GM23338 (cell line): ENCODE measurements at regions not wholly inside any gene's neighbourhood (a gene's known extent, or its start where the extent isn't known, plus 50 kb on each side); places are given as distances from the start of the nearest gene placed in this dataset.

Source experiments
- EZH2 ChIP-seq: fragments of 200-600 bp; sonication (generic); IDR thresholded peaks from one replicate; pipeline ENCODE4 v1.8.0; 2017; ENCODE audit warnings: antibody characterized with exemption, mild to moderate bottlenecking, low read depth; ENCODE audit not compliant: unreplicated experiment
- EZH2phosphoT487 ChIP-seq: fragments of 200-600 bp; sonication (generic); IDR thresholded peaks from one replicate; pipeline ENCODE4 v1.8.1; 2018; ENCODE audit warnings: antibody characterized with exemption; ENCODE audit not compliant: unreplicated experiment
- POLR2AphosphoS5 ChIP-seq: IDR thresholded peaks from 2 replicates; pipeline ENCODE4 v1.6.1; 2016; ENCODE audit warnings: antibody characterized with exemption, low read depth
- TF ChIP-seq, protein P1 (sequence below), 2 experiments: fragments of 200-600 bp in 1 of 2; sonication (generic) in 1 of 2; conservative IDR thresholded peaks; 2 replicates each; pipeline versions ENCODE4 v1.5.1 to v1.6.1; 2016 to 2017; ENCODE audit warnings: antibody characterized with exemption in 2 of 2, low read depth in 2 of 2, mild to moderate bottlenecking in 2 of 2, moderate library complexity in 1 of 2
- TF ChIP-seq, protein P2 (sequence below): IDR thresholded peaks from 2 replicates; pipeline ENCODE4 v1.6.1; 2016; ENCODE audit warnings: antibody characterized with exemption
- TF ChIP-seq, protein P3 (sequence below): IDR thresholded peaks from one replicate; pipeline ENCODE4 v1.6.1; 2018; ENCODE audit warnings: antibody characterized with exemption; ENCODE audit not compliant: unreplicated experiment

DNA sequence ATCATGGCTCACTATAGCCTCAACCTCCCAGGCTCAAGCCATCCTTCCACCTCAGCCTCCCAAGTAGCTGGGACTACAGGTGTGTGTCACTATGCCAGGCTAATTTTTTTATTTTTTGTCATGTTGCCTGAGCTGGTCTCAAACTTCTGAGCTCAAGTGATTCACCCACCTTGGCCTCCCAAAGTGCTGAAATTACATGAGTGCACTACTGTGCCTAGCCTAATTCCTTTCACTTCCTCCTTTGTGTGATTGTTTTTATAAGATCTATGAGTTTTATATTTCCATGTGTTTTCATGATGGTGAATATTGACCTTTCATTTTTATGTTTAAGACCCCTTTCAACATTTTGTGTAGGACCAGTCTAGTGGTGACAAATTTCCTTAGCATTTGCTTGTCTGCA, 55.2 kb upstream of the IL12B start:
- TF ChIP-seq POLR2AphosphoS5 (no peak), EZH2 (no peak), EZH2phosphoT487 (no peak)
- TF ChIP-seq, protein P1, sequence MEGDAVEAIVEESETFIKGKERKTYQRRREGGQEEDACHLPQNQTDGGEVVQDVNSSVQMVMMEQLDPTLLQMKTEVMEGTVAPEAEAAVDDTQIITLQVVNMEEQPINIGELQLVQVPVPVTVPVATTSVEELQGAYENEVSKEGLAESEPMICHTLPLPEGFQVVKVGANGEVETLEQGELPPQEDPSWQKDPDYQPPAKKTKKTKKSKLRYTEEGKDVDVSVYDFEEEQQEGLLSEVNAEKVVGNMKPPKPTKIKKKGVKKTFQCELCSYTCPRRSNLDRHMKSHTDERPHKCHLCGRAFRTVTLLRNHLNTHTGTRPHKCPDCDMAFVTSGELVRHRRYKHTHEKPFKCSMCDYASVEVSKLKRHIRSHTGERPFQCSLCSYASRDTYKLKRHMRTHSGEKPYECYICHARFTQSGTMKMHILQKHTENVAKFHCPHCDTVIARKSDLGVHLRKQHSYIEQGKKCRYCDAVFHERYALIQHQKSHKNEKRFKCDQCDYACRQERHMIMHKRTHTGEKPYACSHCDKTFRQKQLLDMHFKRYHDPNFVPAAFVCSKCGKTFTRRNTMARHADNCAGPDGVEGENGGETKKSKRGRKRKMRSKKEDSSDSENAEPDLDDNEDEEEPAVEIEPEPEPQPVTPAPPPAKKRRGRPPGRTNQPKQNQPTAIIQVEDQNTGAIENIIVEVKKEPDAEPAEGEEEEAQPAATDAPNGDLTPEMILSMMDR (conservative IDR thresholded peaks at IDR 0.05; ENCODE audit: low read depth in 2 of 2), result no peak
- TF ChIP-seq, protein P2, sequence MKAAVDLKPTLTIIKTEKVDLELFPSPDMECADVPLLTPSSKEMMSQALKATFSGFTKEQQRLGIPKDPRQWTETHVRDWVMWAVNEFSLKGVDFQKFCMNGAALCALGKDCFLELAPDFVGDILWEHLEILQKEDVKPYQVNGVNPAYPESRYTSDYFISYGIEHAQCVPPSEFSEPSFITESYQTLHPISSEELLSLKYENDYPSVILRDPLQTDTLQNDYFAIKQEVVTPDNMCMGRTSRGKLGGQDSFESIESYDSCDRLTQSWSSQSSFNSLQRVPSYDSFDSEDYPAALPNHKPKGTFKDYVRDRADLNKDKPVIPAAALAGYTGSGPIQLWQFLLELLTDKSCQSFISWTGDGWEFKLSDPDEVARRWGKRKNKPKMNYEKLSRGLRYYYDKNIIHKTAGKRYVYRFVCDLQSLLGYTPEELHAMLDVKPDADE, result no peak
- TF ChIP-seq, protein P3, sequence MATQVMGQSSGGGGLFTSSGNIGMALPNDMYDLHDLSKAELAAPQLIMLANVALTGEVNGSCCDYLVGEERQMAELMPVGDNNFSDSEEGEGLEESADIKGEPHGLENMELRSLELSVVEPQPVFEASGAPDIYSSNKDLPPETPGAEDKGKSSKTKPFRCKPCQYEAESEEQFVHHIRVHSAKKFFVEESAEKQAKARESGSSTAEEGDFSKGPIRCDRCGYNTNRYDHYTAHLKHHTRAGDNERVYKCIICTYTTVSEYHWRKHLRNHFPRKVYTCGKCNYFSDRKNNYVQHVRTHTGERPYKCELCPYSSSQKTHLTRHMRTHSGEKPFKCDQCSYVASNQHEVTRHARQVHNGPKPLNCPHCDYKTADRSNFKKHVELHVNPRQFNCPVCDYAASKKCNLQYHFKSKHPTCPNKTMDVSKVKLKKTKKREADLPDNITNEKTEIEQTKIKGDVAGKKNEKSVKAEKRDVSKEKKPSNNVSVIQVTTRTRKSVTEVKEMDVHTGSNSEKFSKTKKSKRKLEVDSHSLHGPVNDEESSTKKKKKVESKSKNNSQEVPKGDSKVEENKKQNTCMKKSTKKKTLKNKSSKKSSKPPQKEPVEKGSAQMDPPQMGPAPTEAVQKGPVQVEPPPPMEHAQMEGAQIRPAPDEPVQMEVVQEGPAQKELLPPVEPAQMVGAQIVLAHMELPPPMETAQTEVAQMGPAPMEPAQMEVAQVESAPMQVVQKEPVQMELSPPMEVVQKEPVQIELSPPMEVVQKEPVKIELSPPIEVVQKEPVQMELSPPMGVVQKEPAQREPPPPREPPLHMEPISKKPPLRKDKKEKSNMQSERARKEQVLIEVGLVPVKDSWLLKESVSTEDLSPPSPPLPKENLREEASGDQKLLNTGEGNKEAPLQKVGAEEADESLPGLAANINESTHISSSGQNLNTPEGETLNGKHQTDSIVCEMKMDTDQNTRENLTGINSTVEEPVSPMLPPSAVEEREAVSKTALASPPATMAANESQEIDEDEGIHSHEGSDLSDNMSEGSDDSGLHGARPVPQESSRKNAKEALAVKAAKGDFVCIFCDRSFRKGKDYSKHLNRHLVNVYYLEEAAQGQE, result no peak
